Adrenal gland (tissue), 5 donors: ENCODE measurements at regions not wholly inside any gene's neighbourhood (a gene's known extent, or its start where the extent isn't known, plus 50 kb on each side); places are given as distances from the start of the nearest gene placed in this dataset.

Experiments
- CTCF ChIP-seq, 6 experiments: fragments of 450-650 bp in 4 of 6; fragments of 200-600 bp in 2 of 6; sonication (generic) in 1 of 6; IDR thresholded peaks; 1 replicate in 5 of 6; 2 replicates in 1 of 6; pipeline versions ENCODE4 v1.5.1 to v1.8.0; 2016 to 2021; ENCODE audit warnings: antibody characterized with exemption in 6 of 6, mild to moderate bottlenecking in 2 of 6, moderate library complexity in 1 of 6
- POLR2A ChIP-seq, 2 donors: fragments of 450-650 bp; IDR thresholded peaks; one replicate each; pipeline ENCODE4 v1.6.1; 2017; ENCODE audit warnings: antibody characterized with exemption in 2 of 2, mild to moderate bottlenecking in 2 of 2, moderate library complexity in 1 of 2
- donor health status: DM: no; HTN: no; CAD: no.

- no peak for TF ChIP-seq POLR2A (IDR thresholded peaks at IDR 0.05)
- no peak for TF ChIP-seq CTCF (IDR thresholded peaks at IDR 0.05)
These were observed 54.3 kb upstream of the SGCE start for GRCh38 chr7:94710256-94710655.
